GM23248 (cell line): ENCODE measurements at regions not wholly inside any gene's neighbourhood (a gene's known extent, or its start where the extent isn't known, plus 50 kb on each side); places are given as distances from the start of the nearest gene placed in this dataset.

Experiments used
- EZH2 ChIP-seq: fragments of 200-600 bp; sonication (generic); IDR thresholded peaks from 2 replicates; pipeline ENCODE4 v1.6.1; 2018; ENCODE audit warnings: antibody characterized with exemption, mild to moderate bottlenecking; ENCODE audit not compliant: insufficient read depth, poor library complexity, severe bottlenecking
- EZH2phosphoT487 ChIP-seq: fragments of 200-600 bp; sonication (generic); IDR thresholded peaks from 2 replicates; pipeline ENCODE4 v1.6.1; 2018; ENCODE audit warnings: antibody characterized with exemption, moderate library complexity, mild to moderate bottlenecking, low read depth; ENCODE audit not compliant: insufficient read depth

- TF ChIP-seq EZH2, result no peak
- TF ChIP-seq EZH2phosphoT487, result no peak
Measured at GRCh38 chr4:96448315-96448872, 608.5 kb downstream of the PDHA2 start.
